K562 (cell line): ENCODE measurements at regions not wholly inside any gene's neighbourhood (a gene's known extent, or its start where the extent isn't known, plus 50 kb on each side); places are given as distances from the start of the nearest gene placed in this dataset.

ENCODE experiments used
- ATAC-seq: fragments of 200-7000 bp; cut with Tn5 transposase; 3 replicates; pipeline ENCODE4 v1.9.1; 2020; ENCODE audit warnings: moderate library complexity
- BruUV-seq: library from RNA; stranded (reverse); fragments of 400-500 nt; replicated peaks from 2 replicates; lab custom pipeline; 2021; lab: Mats Ljungman, UMichigan
- CTCF ChIA-PET: fragments of 300-600 bp; formaldehyde crosslinking; extraction: SDS; loops from one replicate; lab custom pipeline; 2021; ENCODE audit warnings: low intra/inter-chr PET ratio; lab: Yijun Ruan, JAX
- POLR2A ChIA-PET: fragments of 300-600, 350-650 bp; sonication (Branson Sonifier 250); formaldehyde crosslinking; extraction: SDS; loops from one replicate; lab custom pipeline; 2021; ENCODE audit warnings: antibody characterized with exemption, inconsistent platforms; lab: Yijun Ruan, JAX
- DNase-seq, 4 experiments: peaks; one replicate each; pipeline versions ENCODE4 v3.0.0 to v3.0.0-alpha.2; 2011 to 2018; ENCODE audit warnings: low spot score in 3 of 4, mixed read lengths in 3 of 4; ENCODE audit errors: extremely low read depth in 1 of 4
- FAIRE-seq: peaks from 2 replicates; lab custom pipeline; 2011; peaks lifted over from hg19 to GRCh38; lab: Jason Lieb, UNC
- H2AFZ ChIP-seq: 2 replicates; pipeline ENCODE4 v1.6.0; 2011; ENCODE audit warnings: low read depth, low read length, control low read depth, inconsistent platforms
- H3K27ac ChIP-seq: fragments of 200-600 bp; 3 replicates; pipeline ENCODE4 v1.8.0; 2011; ENCODE audit warnings: low read depth, mild to moderate bottlenecking, control low read depth, inconsistent platforms, low read length, moderate library complexity, mixed read lengths; ENCODE audit errors: extremely low read depth
- H3K27me3 ChIP-seq, 2 experiments: fragments of 300-600 bp in 1 of 2; 2 replicates in 1 of 2; 3 replicates in 1 of 2; pipeline versions ENCODE4 v1.6.0 to v1.8.0; 2011; ENCODE audit warnings: inconsistent platforms in 2 of 2, low read length in 2 of 2, mild to moderate bottlenecking in 1 of 2, mixed read lengths in 1 of 2, moderate library complexity in 1 of 2; ENCODE audit not compliant: control insufficient read depth in 2 of 2, insufficient read depth in 2 of 2
- H3K36me3 ChIP-seq: fragments of 300-600 bp; 3 replicates; pipeline ENCODE4 v1.8.0; 2011; ENCODE audit warnings: mild to moderate bottlenecking, low read length, inconsistent platforms; ENCODE audit not compliant: control insufficient read depth, insufficient read depth
- H3K4me1 ChIP-seq, 2 experiments: fragments of 200-600 bp in 1 of 2; replicated peaks in 1 of 2; 2 replicates in 1 of 2; 3 replicates in 1 of 2; pipeline versions ENCODE4 v1.5.1 to v1.8.0; 2011; ENCODE audit warnings: inconsistent platforms in 2 of 2, low read length in 2 of 2, mild to moderate bottlenecking in 1 of 2, mixed read lengths in 1 of 2, moderate library complexity in 1 of 2; ENCODE audit not compliant: control insufficient read depth in 2 of 2, insufficient read depth in 2 of 2
- H3K4me2 ChIP-seq: 2 replicates; pipeline ENCODE4 v1.6.1; 2011; ENCODE audit warnings: low read length, control low read depth, inconsistent platforms, mixed read lengths; ENCODE audit not compliant: insufficient read depth
- H3K4me3 ChIP-seq: fragments of 200-600 bp; sonication (generic), shearing (Covaris generic); 2 replicates; pipeline ENCODE4 v1.5.1; 2016; ENCODE audit warnings: control low read depth, inconsistent platforms
- H3K79me2 ChIP-seq: fragments of 200-600 bp; 3 replicates; pipeline ENCODE4 v1.8.0; 2011; ENCODE audit warnings: low read length, inconsistent platforms; ENCODE audit not compliant: control insufficient read depth, insufficient read depth
- H3K9ac ChIP-seq, 2 experiments: 2 replicates each; pipeline versions ENCODE4 v1.6.0 to v1.6.1; 2011; ENCODE audit warnings: low read depth in 2 of 2, low read length in 2 of 2, control low read depth in 1 of 2, inconsistent platforms in 1 of 2, mild to moderate bottlenecking in 1 of 2, mixed read lengths in 1 of 2; ENCODE audit not compliant: insufficient read depth in 1 of 2
- H3K9me1 ChIP-seq: one replicate; pipeline ENCODE4 v1.6.0; 2011; ENCODE audit warnings: inconsistent platforms, mild to moderate bottlenecking, low read length, moderate library complexity; ENCODE audit not compliant: control insufficient read depth, insufficient read depth
- H3K9me3 ChIP-seq: replicated peaks from 2 replicates; pipeline ENCODE4 v1.5.1; 2011; ENCODE audit warnings: low read depth, low read length, inconsistent platforms; ENCODE audit not compliant: control insufficient read depth, insufficient read depth
- H4K20me1 ChIP-seq: replicated peaks from 2 replicates; pipeline ENCODE4 v1.6.1; 2011; ENCODE audit warnings: low read length, inconsistent platforms, mixed read lengths; ENCODE audit not compliant: control insufficient read depth, insufficient read depth
- NR2C1 ChIP-seq, 2 experiments: fragments of 450-650 bp; IDR thresholded peaks; 2 replicates each; pipeline ENCODE4 v1.6.1; 2017; ENCODE audit warnings: mild to moderate bottlenecking in 2 of 2, antibody characterized with exemption in 1 of 2, inconsistent platforms in 1 of 2, missing compliant biosample characterization in 1 of 2, missing genetic modification characterization in 1 of 2
- RFX5 ChIP-seq: IDR thresholded peaks from 2 replicates; pipeline ENCODE4 v1.6.1; 2011; ENCODE audit warnings: low read depth, mild to moderate bottlenecking, improper control_type of control experiment, low read length
- SETDB1 ChIP-seq: IDR thresholded peaks from one replicate; pipeline ENCODE4 v1.6.1; 2012; ENCODE audit warnings: low read length, control low read depth, inconsistent platforms
- SRSF9 ChIP-seq: fragments of 200-400 bp; formaldehyde crosslinking; IDR thresholded peaks from 2 replicates; pipeline ENCODE4 v1.6.1; 2017; ENCODE audit warnings: low read depth, low read length, borderline replicate concordance
- ZNF140 ChIP-seq: fragments of 250-450 bp; sonication (Bioruptor Pico); IDR thresholded peaks from 2 replicates; pipeline ENCODE4 v1.8.0; 2021; ENCODE audit warnings: moderate library complexity, mild to moderate bottlenecking, inconsistent platforms
- ZNF407 ChIP-seq: fragments of 450-650 bp; IDR thresholded peaks from 2 replicates; pipeline ENCODE4 v1.6.1; 2016; ENCODE audit warnings: low read depth
- ZNF696 ChIP-seq: fragments of 250-450 bp; sonication (Bioruptor Pico); conservative IDR thresholded peaks from 2 replicates; pipeline ENCODE4 v1.4.0; 2020; ENCODE audit warnings: mild to moderate bottlenecking, moderate library complexity
- in situ Hi-C: fragments of 300-500 bp; cut with MboI; formaldehyde crosslinking; loops from 4 replicates; pipeline ENCODE4 v1.15.0; 2018; ENCODE audit warnings: inconsistent platforms, mixed read lengths
- intact Hi-C: fragments of 100-400 bp; cut with micrococcal nuclease; formaldehyde crosslinking; loops from 2 replicates; pipeline ENCODE4 v1.14.2; 2022
- TF ChIP-seq, protein P1 (sequence below): fragments of 450-650 bp; IDR thresholded peaks from 2 replicates; pipeline ENCODE4 v1.6.1; 2016
- TF ChIP-seq, protein P2 (sequence below): fragments of 200-800 bp; sonication (Bioruptor generic); IDR thresholded peaks from 2 replicates; pipeline ENCODE4 v1.6.1; 2016; ENCODE audit warnings: missing genetic modification characterization, missing compliant biosample characterization

GRCh38 chr2:53216805-53217204 lies 550.8 kb upstream of the CHAC2 start:
- H3K9ac ChIP-seq: no peak overlapping the region
- CTCF ChIA-PET: no interaction called here
- FAIRE-seq (no peak), ATAC-seq (no peak), DNase-seq (no peak)
- H3K4me2 ChIP-seq: no peak overlapping the region
- no peak overlapping the region for H3K27ac ChIP-seq
- H3K4me3 ChIP-seq: no peak overlapping the region
- no peaks in the 10 kb centered on the region for H3K36me3 ChIP-seq
- H3K27me3 ChIP-seq: no peaks in the 10 kb centered on the region
- H3K9me1 ChIP-seq: no peaks in the 10 kb centered on the region
- H2AFZ ChIP-seq: no peak overlapping the region
- in situ Hi-C loops: no loop called here
- BruUV-seq: no TSS peak
- intact Hi-C loops: no loop called here
- POLR2A ChIA-PET: no interaction called here
- no peaks in the 10 kb centered on the region for H3K4me1 ChIP-seq
- no peaks in the 10 kb centered on the region for H3K79me2 ChIP-seq
- H4K20me1 ChIP-seq: no peaks in the 10 kb centered on the region
- H3K9me3 ChIP-seq: no peaks in the 10 kb centered on the region
- TF ChIP-seq ZNF407 (no peak), SETDB1 (no peak), ZNF696 (CRISPR knock-in tag) (no peak), RFX5 (no peak), NR2C1 (IDR thresholded peaks at IDR 0.05) (no peak), NR2C1 (tag; IDR thresholded peaks at IDR 0.05) (no peak), ZNF140 (CRISPR knock-in tag) (no peak), SRSF9 (no peak)
- TF ChIP-seq, protein P1, sequence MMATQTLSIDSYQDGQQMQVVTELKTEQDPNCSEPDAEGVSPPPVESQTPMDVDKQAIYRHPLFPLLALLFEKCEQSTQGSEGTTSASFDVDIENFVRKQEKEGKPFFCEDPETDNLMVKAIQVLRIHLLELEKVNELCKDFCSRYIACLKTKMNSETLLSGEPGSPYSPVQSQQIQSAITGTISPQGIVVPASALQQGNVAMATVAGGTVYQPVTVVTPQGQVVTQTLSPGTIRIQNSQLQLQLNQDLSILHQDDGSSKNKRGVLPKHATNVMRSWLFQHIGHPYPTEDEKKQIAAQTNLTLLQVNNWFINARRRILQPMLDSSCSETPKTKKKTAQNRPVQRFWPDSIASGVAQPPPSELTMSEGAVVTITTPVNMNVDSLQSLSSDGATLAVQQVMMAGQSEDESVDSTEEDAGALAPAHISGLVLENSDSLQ: no peak
- TF ChIP-seq, protein P2, sequence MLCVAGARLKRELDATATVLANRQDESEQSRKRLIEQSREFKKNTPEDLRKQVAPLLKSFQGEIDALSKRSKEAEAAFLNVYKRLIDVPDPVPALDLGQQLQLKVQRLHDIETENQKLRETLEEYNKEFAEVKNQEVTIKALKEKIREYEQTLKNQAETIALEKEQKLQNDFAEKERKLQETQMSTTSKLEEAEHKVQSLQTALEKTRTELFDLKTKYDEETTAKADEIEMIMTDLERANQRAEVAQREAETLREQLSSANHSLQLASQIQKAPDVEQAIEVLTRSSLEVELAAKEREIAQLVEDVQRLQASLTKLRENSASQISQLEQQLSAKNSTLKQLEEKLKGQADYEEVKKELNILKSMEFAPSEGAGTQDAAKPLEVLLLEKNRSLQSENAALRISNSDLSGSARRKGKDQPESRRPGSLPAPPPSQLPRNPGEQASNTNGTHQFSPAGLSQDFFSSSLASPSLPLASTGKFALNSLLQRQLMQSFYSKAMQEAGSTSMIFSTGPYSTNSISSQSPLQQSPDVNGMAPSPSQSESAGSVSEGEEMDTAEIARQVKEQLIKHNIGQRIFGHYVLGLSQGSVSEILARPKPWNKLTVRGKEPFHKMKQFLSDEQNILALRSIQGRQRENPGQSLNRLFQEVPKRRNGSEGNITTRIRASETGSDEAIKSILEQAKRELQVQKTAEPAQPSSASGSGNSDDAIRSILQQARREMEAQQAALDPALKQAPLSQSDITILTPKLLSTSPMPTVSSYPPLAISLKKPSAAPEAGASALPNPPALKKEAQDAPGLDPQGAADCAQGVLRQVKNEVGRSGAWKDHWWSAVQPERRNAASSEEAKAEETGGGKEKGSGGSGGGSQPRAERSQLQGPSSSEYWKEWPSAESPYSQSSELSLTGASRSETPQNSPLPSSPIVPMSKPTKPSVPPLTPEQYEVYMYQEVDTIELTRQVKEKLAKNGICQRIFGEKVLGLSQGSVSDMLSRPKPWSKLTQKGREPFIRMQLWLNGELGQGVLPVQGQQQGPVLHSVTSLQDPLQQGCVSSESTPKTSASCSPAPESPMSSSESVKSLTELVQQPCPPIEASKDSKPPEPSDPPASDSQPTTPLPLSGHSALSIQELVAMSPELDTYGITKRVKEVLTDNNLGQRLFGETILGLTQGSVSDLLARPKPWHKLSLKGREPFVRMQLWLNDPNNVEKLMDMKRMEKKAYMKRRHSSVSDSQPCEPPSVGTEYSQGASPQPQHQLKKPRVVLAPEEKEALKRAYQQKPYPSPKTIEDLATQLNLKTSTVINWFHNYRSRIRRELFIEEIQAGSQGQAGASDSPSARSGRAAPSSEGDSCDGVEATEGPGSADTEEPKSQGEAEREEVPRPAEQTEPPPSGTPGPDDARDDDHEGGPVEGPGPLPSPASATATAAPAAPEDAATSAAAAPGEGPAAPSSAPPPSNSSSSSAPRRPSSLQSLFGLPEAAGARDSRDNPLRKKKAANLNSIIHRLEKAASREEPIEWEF: no peak
